ENCODE measurements at regions not wholly inside any gene's neighbourhood (a gene's known extent, or its start where the extent isn't known, plus 50 kb on each side); places are given as distances from the start of the nearest gene placed in this dataset.

GRCh38 chrX:42930071-42930470 lies 152.1 kb upstream of the PPP1R2C start:
- 84 to 95% (median 84%) methylated on average over 1 of the region's 1 CpG for WGBS, 3 donors
- TF ChIP-seq CTCF (IDR thresholded peaks at IDR 0.05): no peak

GRCh38 chrX:42930951-42931350 lies 153.0 kb upstream of the PPP1R2C start:
- H3K4me3 ChIP-seq: no peak overlapping the region
- DNase-seq (no peak), ATAC-seq (no peak)
- no peaks in the 10 kb centered on the region for H3K36me3 ChIP-seq (ENCODE audit: insufficient read depth in 1 of 2, low read depth in 1 of 2)
- 25 to 34% (median 30%) methylated on average over 1 of the region's 1 CpG for WGBS, 3 donors
- intact Hi-C loops (cut with DNase I): no loop called here
- H3K4me1 ChIP-seq: no peaks in the 10 kb centered on the region
- no peak for TF ChIP-seq CTCF (IDR thresholded peaks at IDR 0.05)
- H3K9me3 ChIP-seq: no peaks in the 10 kb centered on the region
- H3K27me3 ChIP-seq (ENCODE audit: insufficient read depth in 3 of 3, low read length in 2 of 3): no peaks in the 10 kb centered on the region
- H3K27ac ChIP-seq: no peak overlapping the region

More at GRCh38 chrX:42930071-42930470, 152.1 kb upstream of the PPP1R2C start:
- Histone ChIP-seq H3K4me1 (no peaks in the 10 kb centered on the region), H3K27me3 (ENCODE audit: insufficient read depth in 3 of 3, low read length in 2 of 3) (no peaks in the 10 kb centered on the region), H3K4me3 (no peak overlapping the region), H3K9me3 (no peaks in the 10 kb centered on the region), H3K27ac (no peak overlapping the region), H3K36me3 (ENCODE audit: insufficient read depth in 1 of 2, low read depth in 1 of 2) (no peaks in the 10 kb centered on the region)
- DNase-seq (no peak), ATAC-seq (no peak)
- intact Hi-C loops (cut with DNase I): no loop called here

- WGBS, 3 donors: 42 to 88% (median 84%) methylated on average over 1 of the region's 1 CpG
These were observed 155.2 kb upstream of the PPP1R2C start for GRCh38 chrX:42933187-42933586.

DNA sequence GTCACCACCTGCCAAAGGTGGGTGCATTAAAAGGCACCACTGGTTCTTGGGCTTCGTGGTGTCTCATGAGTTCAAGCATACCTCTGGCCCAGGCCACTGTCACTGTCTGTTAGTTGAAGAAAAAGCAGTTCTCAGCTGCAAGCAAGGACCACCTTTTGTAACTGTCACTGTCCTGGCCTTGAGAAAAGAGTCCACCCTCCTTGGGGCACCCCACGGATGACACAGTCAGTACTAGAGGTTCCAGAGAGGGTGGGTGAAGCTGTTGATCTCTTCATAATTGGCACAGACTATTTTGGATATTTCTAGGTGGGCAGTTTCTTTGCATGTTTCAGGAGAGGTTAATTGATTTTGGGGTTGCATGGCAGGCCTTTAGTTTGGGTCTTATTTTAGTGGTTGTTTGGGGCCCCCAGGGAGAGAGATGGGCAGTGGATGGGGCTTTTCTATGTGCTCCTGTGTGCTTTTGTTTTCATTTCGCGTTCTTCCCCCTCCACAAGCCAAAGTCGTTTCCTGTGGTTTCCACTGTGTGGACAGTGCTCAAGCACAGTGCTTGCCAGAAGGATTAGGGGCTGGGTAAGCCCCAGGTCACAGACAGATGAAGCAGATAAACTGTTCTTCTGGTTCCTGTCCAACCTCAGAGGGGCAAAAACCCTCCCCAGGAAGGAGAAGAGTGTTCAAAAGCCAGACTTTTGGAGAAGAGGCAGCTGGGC lies 156.2 kb upstream of the PPP1R2C start:
- Histone ChIP-seq H3K27me3 (ENCODE audit: insufficient read depth in 3 of 3, low read length in 2 of 3) (peaks cover 0 to 4% (median 0%) of the 10 kb centered on the region in 3 donors), H3K4me3 (no peak overlapping the region), H3K9me3 (no peaks in the 10 kb centered on the region), H3K4me1 (no peaks in the 10 kb centered on the region), H3K36me3 (ENCODE audit: insufficient read depth in 1 of 2, low read depth in 1 of 2) (no peaks in the 10 kb centered on the region), H3K27ac (no peak overlapping the region)
- DNase-seq (no peak), ATAC-seq (no peak)
- no peak for TF ChIP-seq CTCF (IDR thresholded peaks at IDR 0.05)
- WGBS, 3 donors: 17 to 31% (median 24%) methylated on average over 5 of the region's 5 CpGs
- intact Hi-C loops (cut with DNase I): no loop called here

More at GRCh38 chrX:42933187-42933586, 155.2 kb upstream of the PPP1R2C start:
- no peak overlapping the region for H3K4me3 ChIP-seq
- DNase-seq: no peak
- intact Hi-C loops (cut with DNase I): no loop called here
- no peaks in the 10 kb centered on the region for H3K36me3 ChIP-seq (ENCODE audit: insufficient read depth in 1 of 2, low read depth in 1 of 2)
- peaks cover 0 to 4% (median 0%) of the 10 kb centered on the region in 3 donors for H3K27me3 ChIP-seq (ENCODE audit: insufficient read depth in 3 of 3, low read length in 2 of 3)
- TF ChIP-seq CTCF (IDR thresholded peaks at IDR 0.05): no peak
- no peaks in the 10 kb centered on the region for H3K4me1 ChIP-seq
- H3K9me3 ChIP-seq: no peaks in the 10 kb centered on the region
- ATAC-seq: no peak
- no peak overlapping the region for H3K27ac ChIP-seq

GRCh38 chrX:42941671-42942070 lies 163.7 kb upstream of the PPP1R2C start:
- DNase-seq (no peak), ATAC-seq (no peak)
- intact Hi-C loops (cut with DNase I): no loop called here
- WGBS, 3 donors: 85 to 96% (median 91%) methylated on average over 2 of the region's 2 CpGs
- Histone ChIP-seq H3K4me3 (no peak overlapping the region), H3K27me3 (ENCODE audit: insufficient read depth in 3 of 3, low read length in 2 of 3) (no peaks in the 10 kb centered on the region), H3K27ac (no peak overlapping the region), H3K4me1 (no peaks in the 10 kb centered on the region), H3K36me3 (ENCODE audit: insufficient read depth in 1 of 2, low read depth in 1 of 2) (no peaks in the 10 kb centered on the region), H3K9me3 (no peaks in the 10 kb centered on the region)
- TF ChIP-seq CTCF (IDR thresholded peaks at IDR 0.05): no peak
